ENCODE measurements at regions not wholly inside any gene's neighbourhood (a gene's known extent, or its start where the extent isn't known, plus 50 kb on each side); places are given as distances from the start of the nearest gene placed in this dataset.
A peak's percentile ranks its signal among the peaks of the same experiment; 100 is the strongest.

- peaks cover 13% of the 10 kb centered on the region for H3K4me1 ChIP-seq (ENCODE audit: control insufficient read depth, low read length)
Measured at GRCh38 chr1:207218512-207219362, 102.7 kb upstream of the CD55 start.

GRCh38 chr1:207219979-207220889 lies 101.2 kb upstream of the CD55 start:
- H3K36me3 ChIP-seq (ENCODE audit: control insufficient read depth, low read length): no peaks in the 10 kb centered on the region
- H3F3A ChIP-seq (ENCODE audit: control insufficient read depth, insufficient read depth): no peaks in the 10 kb centered on the region
- H4K20me1 ChIP-seq (ENCODE audit: control insufficient read depth, insufficient read depth, low read depth, low read length): no peaks in the 10 kb centered on the region
- H3K4me3 ChIP-seq (ENCODE audit: low read length): no peak overlapping the region
- no peaks in the 10 kb centered on the region for H3K27me3 ChIP-seq (ENCODE audit: control insufficient read depth, low read length)
- H3K9me2 ChIP-seq (replicated peaks; ENCODE audit: control insufficient read depth, low read length): no peaks in the 10 kb centered on the region
- peaks cover 13% of the 10 kb centered on the region for H3K4me1 ChIP-seq (ENCODE audit: control insufficient read depth, low read length)
- no peaks in the 10 kb centered on the region for H3K9me3 ChIP-seq (ENCODE audit: control insufficient read depth, insufficient read depth, low read length)
- TF ChIP-seq EZH2phosphoT487 (IDR thresholded peaks at IDR 0.05; ENCODE audit: borderline replicate concordance, low read length) (no peak), CTCF (IDR thresholded peaks at IDR 0.05; ENCODE audit: low read depth, low read length, poor library complexity, severe bottlenecking) (no peak)
- H3K4me2 ChIP-seq (ENCODE audit: low read length): no peak overlapping the region
- no peaks in the 10 kb centered on the region for H3K79me2 ChIP-seq (ENCODE audit: control insufficient read depth, low read length)
- H3K27ac ChIP-seq (ENCODE audit: low read depth, low read length): no peak overlapping the region

More at GRCh38 chr1:207218512-207219362, 102.7 kb upstream of the CD55 start:
- Histone ChIP-seq H4K20me1 (ENCODE audit: control insufficient read depth, insufficient read depth, low read depth, low read length) (no peaks in the 10 kb centered on the region), H3K9me3 (ENCODE audit: control insufficient read depth, insufficient read depth, low read length) (no peaks in the 10 kb centered on the region), H3K9me2 (replicated peaks; ENCODE audit: control insufficient read depth, low read length) (no peaks in the 10 kb centered on the region), H3F3A (ENCODE audit: control insufficient read depth, insufficient read depth) (no peaks in the 10 kb centered on the region), H3K36me3 (ENCODE audit: control insufficient read depth, low read length) (no peaks in the 10 kb centered on the region), H3K4me2 (ENCODE audit: low read length) (peak overlapping the region; percentile 24), H3K79me2 (ENCODE audit: control insufficient read depth, low read length) (no peaks in the 10 kb centered on the region), H3K27me3 (ENCODE audit: control insufficient read depth, low read length) (no peaks in the 10 kb centered on the region), H3K27ac (ENCODE audit: low read depth, low read length) (no peak overlapping the region), H3K4me3 (ENCODE audit: low read length) (no peak overlapping the region)
- no peak for TF ChIP-seq EZH2phosphoT487 (IDR thresholded peaks at IDR 0.05; ENCODE audit: borderline replicate concordance, low read length)
- no peak for TF ChIP-seq CTCF (IDR thresholded peaks at IDR 0.05; ENCODE audit: low read depth, low read length, poor library complexity, severe bottlenecking)

DNA sequence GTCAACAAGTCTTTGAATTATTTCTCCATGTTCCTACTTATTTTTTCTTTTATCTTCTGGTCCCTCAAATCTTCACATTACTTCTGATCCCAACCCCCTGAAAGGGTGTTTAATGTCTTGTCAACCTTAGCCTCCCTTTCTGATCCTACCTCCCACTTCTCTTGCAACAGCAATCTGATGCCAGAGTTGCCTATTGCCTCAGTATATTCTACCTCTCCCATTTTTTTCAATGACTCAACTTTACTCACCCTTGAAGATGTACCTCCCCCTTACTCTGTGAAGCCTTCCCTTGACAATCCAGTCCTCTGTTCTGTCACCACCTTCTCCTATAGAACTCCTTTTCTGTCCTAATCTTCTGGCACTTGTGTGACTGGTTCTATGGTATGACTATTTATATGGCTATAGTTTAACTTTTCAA lies 99.5 kb upstream of the CD55 start:
- no peak overlapping the region for H3K4me2 ChIP-seq (ENCODE audit: low read length)
- TF ChIP-seq CTCF (IDR thresholded peaks at IDR 0.05; ENCODE audit: low read depth, low read length, poor library complexity, severe bottlenecking): no peak
- TF ChIP-seq EZH2phosphoT487 (IDR thresholded peaks at IDR 0.05; ENCODE audit: borderline replicate concordance, low read length): no peak
- no peaks in the 10 kb centered on the region for H3K79me2 ChIP-seq (ENCODE audit: control insufficient read depth, low read length)
- H3K4me1 ChIP-seq (ENCODE audit: control insufficient read depth, low read length): peaks cover 13% of the 10 kb centered on the region
- no peaks in the 10 kb centered on the region for H3K27me3 ChIP-seq (ENCODE audit: control insufficient read depth, low read length)
- no peaks in the 10 kb centered on the region for H3K9me2 ChIP-seq (replicated peaks; ENCODE audit: control insufficient read depth, low read length)
- H3K9me3 ChIP-seq (ENCODE audit: control insufficient read depth, insufficient read depth, low read length): no peaks in the 10 kb centered on the region
- H4K20me1 ChIP-seq (ENCODE audit: control insufficient read depth, insufficient read depth, low read depth, low read length): no peaks in the 10 kb centered on the region
- H3K4me3 ChIP-seq (ENCODE audit: low read length): no peak overlapping the region
- no peaks in the 10 kb centered on the region for H3K36me3 ChIP-seq (ENCODE audit: control insufficient read depth, low read length)
- H3K27ac ChIP-seq (ENCODE audit: low read depth, low read length): no peak overlapping the region
- no peaks in the 10 kb centered on the region for H3F3A ChIP-seq (ENCODE audit: control insufficient read depth, insufficient read depth)
